ENCODE measurements at regions not wholly inside any gene's neighbourhood (a gene's known extent, or its start where the extent isn't known, plus 50 kb on each side); places are given as distances from the start of the nearest gene placed in this dataset.

DNA sequence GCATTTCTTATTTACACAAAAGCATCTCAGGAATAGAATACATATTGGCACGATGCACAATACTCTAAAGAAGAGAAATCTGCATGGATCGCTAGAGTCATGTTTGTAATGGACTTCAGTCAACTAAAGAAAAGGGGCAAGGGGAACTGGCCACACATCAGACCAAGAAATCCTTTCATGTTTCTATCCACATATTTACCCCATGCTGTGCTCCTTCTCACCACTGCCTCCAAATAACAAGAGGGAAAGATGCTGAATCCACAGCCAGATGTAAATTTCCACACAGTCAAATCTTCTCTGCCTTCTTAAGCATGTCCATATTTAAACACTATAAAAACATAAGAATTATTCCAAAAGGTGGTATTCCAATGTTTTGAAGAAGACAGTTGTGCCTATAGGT is 67.6 kb downstream of the COX18 start:
- DNase-seq, result no peak

DNA sequence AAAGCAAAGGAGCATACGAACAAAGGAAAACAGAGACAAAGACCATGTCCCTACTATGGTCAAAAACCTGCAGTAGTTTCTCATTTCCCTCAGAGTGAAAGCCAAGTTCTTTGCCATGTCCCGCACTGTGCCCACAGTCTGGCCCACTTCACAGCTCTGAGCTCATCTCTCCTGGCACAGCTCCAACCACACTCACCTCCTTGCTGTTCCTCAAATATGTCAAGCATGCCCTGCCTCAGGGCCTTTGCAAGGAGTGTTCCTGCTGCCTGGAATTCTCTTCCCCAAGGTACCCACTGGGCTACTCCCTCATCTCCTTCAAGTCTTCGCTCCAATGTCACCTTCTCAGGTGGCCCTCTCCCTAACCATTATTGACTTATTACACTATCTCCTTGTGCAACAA is 72.1 kb downstream of the COX18 start:
- DNase-seq, result peak; percentile 46

DNA sequence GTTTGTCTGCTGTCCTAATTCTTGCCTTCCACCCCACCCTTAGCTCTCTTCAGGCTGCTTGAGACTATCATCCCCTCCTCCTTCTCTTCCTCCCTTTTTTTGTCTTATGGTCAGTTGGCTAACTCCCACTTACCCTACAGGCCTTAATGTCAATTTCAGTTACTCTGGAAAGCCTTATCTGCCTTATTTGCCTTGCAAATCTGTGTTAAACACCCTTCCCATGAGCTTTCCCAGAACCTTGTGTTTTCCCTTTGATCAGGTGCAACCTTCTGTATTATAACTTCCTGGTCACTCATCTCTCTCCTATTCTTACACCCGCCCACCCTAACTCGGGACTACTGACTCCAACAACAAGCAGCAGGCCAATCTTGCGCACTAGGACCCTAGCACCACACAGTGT is 74.8 kb downstream of the COX18 start:
- no peak for DNase-seq

DNA sequence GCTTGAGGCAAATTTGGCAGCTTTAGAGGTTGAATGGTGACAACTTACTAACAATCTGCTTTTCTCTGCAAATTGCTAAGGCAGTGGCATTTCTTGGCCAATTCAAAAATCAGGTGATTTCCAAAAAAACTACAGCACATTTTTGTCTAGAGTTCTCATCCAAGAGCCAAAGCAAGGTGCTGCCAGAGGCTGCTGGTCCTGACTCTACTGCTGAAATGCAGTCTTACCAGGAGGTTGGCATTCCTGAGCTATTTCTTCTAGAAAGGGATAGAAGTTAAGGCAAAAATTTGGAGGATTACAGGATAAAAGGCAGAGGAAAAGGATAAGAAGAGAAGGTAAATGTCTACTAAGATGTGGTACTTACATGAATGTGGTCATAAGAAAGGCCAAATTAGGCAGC is 75.6 kb downstream of the COX18 start:
- no peak for DNase-seq

DNA sequence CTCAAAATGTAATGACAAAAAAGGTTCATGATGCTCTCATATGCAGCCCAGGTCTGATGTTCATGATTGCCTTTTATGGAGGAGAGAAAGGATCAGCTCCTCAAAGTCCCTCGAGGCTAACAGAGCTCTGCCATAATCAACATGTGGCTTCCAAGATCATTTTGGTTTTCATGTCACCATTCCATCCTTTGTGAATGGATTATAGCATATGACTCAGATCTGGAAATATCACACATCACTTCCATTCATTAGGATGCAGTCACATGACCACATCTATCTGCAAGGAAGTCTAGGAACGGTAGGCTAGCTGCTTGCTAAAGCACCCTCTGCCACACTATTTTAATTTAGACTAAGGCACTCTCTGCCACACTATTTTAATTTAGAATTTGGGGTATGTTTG is 77.6 kb downstream of the COX18 start:
- peak; percentile 24 for DNase-seq

DNA sequence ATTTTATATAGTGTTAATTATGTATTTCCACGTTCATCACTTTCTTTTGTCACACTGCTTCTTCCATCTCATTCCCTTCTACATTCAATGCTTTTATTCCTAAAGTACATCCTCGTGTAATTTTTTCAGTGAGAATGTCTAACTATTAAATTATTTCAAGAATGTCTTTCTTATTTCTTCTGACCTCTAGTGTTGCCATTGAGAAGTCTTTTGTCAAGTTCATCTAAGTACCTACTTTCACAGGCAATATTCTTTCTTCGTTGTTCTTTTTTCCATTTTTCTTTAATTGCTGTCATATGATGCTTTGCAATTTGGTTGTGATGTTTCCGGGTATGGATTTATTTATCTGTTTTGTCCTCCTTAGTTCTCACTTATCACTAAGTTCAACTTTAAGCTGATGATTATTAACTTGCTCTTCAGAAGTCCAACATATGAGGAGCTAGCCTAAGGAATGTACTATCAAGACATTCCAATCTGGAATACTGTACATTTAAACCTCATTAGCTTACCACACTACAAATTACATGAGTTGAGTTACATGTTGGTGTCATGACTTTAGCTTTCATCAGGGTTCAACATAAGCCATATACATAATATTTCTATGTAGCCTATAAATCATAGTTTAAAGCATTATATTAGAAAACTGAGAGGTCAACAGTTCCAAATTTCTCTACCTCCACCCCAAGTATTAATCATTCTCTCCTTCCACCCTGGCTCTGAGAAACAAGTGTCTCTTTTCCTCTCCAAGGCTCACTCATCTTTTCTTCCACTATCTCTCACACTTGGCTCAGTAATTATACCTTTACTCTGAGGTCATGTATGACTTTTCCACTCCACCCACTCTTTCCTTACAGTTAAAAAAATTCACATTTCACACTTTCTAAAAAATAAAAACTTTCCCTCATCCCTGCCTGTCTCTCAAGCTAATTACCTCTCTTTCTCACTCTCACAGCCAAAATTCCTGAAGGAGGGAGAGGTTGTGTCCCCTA is 81.5 kb downstream of the COX18 start:
- DNase-seq, result peak; percentile 11

DNA sequence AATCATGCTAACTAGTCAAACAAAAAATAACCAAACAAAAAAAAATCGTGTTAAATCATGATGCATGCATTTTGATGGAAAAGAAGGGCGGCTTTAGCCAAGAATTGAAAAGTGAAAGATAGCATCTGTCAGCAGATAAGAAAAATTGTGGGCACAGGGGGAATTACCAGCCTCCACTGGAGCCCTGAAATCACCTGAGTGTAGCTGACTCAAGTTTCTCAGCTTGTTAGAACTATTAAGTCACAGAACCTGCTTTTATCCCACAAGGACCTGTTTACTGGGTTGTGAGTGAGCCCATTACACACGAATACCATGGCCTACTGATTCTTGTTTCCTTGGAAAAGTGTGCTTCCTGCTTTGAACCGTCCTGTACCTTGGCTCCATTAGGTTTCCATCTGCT is 85.2 kb downstream of the COX18 start:
- no peak for DNase-seq

DNA sequence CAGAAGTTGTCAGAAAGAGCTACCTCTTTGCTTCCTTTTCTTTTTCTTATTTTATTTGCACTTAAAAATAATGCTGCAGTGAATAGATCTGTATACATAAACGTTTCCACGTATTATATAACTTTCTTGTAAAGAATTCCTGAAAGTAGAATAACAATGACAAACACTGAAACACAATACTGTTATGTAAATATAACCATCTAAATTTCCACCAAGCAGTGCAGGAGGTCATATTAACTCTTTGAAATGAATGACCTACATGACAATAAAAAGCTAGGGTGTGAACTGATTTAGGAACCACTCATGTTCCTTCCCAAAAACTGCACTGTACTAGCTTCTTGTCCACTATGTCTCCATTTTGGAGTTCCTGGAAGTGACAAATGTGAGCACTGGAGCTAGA is 85.8 kb downstream of the COX18 start:
- DNase-seq, result no peak

DNA sequence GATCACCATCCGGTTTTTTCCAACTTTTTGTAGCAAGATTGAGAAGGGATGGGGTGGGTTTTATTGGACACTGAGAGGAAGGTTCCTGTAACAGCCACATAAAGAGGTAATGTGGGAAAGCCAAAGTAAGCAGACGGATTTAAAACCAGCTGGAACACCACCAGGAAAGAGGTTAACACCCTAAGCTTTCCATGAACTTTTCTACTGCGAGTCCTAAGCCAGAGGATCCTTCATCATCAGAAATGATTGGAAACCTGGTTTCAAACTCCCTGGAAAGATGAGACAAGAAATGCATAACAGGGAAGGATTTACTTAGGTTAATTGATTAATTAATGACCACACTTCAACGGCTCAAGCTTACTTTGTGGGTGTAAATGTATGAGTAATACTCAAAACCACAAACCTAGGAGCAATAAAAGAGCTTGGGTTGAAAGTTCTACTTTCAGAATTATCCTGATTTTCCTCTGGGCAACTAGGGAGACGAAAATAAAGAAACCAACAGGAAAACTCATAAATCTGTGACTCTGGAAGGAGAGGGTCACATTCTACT is 91.5 kb downstream of the COX18 start:
- DNase-seq, result no peak

DNA sequence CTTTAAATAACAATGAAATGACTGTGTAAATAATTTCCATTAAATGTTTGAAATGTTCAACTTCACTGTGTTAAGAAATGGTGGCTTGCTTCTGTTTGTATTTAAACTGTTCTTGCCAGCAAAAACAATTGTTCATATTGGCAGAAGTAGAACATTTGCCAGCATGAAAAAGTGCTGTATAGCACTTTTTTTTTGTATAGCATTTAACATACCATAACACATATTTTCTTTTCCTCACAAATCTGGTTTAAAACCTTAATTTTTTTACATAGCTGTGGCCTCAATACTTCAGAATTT is 94.1 kb downstream of the COX18 start:
- DNase-seq, result peak; percentile 80

DNA sequence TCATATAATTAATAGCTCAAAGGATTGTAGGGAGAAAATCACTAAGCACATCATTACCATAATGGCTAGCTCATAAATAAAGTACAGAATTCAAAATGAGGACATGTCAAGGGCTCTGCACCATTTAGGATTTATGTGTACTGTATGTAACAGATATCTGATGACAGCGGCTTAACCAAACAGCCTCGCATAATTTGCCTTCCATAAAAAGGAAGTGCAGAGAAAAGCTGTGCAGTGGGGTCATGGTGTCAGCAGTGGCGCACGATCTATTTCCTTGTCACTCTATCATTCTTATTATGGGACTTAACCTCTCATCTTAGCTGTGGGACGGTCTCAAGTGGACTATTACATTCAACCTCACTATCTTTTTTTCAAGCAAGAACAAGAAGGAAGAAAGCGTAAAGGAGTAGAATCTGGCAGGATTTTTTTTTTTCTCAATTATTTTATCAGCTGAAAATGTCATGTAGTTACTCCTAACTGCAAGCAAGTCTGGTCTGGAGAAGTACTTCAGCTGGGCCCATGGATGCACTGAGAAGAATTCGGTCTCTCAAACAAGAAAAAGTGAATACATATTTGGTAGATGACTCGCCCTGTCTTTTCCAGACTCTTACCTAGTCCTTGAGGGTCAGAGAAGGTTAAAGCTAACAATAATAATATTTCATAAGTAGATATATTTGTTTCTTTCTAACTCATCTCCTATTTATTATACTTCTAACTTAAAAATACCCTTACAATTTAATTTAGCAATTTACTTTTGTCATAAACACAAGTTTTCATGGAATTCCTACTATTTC is 94.6 kb downstream of the COX18 start:
- DNase-seq, result peak; percentile 73

DNA sequence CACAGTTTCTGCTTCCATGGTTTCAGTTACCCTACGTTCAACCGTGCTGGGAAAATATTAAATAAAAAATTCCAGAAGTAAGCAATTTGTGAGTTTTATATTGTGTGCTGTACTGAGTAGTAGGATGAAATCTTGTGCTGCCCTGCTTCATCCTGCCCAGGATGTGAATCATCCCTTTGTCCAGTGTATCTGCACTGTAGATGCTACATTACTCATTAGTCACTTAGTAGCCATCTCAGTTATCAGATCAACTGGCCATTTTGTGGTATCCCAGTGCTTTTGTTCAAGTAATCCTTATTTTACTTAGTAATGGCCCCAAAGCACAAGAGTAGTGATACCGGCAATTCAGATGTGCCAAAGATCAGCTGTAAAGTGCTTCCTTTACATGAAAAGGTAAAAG is 97.9 kb downstream of the COX18 start:
- peak; percentile 91 for DNase-seq

DNA sequence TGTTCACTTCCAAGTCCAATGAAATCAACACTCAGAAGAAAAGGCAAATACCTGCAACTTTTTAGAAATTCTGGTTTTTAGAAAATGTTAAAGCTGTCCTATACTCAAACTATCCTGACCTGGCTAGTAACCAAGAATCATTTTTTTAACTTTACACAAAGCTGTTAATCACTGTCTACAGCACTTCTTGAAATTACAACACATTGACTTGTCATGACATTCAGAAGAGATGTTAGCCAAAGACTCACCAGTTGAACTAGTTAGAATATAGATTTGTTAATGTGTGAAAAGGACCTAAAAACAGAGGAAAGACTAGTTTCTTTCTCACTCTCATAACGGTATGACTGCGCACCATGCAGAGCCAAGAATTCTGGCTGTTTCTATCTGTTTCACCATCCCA is 98.8 kb downstream of the COX18 start:
- no peak for DNase-seq

DNA sequence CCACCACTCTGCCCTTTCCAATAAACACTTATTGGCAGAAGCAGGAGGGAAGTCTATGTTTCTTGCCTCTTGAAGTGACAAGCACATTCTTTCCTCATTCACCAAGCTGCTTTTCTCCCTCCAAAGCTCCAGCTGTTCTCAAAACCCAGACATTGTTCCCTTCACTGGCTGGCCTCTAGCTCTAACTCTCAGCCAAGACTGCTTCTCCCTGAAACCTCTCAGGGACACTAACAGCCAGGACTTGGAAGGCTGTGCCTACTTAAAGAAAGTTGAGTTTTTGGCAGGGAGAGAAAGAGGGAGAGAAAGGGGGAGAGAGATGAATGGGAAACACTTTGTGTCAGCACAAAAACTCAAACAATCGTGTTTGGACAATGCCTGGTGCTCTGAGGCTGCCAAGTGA is 99.5 kb downstream of the COX18 start:
- no peak for DNase-seq

DNA sequence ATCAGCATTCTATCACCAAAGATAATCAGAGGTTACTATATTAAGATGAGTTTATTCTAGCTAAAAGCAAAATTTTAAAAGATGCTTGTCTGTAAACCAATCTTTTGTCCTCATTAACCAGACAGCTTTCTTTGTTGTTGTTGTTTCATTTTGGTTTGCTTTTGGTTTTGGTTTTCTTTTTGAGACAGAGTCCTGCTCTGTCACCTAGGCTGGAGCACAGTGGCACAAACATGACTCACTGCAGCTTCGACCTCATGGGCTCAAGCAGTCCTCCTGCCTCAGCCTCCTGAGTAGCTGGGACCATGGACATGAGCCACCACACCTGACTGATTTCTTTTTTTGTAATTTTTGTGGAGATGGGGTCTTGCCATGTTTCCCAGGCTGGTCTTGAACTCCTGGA is 102.9 kb downstream of the COX18 start:
- no peak for DNase-seq

DNA sequence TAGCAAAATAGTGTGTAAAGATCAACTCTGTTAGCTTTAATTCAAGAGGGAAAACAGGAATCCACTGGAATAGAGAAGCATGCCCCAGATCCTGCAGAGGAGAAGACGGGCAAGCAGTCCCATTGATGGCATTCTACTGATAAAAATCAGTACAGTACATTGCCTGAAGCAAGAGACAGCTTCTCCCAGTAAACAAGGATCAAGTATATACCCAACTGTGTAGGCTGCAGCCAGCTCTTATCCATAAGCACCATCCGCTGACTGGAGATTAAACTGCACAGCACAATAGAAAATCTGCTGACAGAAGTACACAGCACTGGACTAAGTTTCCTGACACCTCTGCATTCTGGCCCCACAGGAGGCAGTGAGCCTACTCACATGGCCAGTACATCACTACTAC is 110.1 kb downstream of the COX18 start:
- no peak for DNase-seq

DNA sequence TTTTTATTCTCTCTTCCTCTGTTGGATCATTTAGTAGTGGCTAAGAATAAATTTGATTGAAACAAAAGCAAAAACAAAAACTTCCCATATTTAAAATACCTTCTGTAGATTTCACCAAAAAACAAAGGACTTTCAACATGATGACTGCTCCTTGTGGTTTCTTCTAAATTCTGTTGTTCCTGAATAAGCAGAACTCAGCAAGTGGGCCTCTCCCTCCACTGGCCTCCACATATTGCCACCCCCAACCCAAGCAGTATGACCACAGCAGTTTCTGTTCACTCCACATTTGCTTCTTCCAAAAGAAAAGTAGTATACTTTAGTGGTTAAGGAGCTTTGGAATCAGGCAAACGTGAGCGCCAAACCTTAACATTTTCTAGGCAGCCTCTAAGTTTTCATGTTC is 114.7 kb downstream of the COX18 start:
- DNase-seq, result no peak

DNA sequence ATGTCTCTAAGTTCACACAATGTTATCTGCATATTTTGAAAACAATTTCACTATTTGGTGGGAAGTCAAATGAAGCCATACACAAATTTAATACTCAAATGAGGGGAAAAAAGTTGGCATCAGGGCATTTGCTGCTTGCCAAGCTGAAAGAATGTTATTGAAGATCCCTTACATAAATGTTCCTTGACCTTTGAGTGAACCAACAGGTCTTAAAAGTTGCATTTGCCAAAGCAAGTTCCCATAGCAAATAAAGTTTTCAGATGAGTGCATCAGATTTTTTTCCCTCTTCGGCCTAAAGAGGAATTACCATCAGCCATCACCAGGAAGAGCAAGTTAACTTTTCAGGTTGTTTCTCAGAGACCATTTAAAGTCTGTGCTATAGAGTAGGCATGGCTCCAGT is 115.9 kb downstream of the COX18 start:
- no peak for DNase-seq

DNA sequence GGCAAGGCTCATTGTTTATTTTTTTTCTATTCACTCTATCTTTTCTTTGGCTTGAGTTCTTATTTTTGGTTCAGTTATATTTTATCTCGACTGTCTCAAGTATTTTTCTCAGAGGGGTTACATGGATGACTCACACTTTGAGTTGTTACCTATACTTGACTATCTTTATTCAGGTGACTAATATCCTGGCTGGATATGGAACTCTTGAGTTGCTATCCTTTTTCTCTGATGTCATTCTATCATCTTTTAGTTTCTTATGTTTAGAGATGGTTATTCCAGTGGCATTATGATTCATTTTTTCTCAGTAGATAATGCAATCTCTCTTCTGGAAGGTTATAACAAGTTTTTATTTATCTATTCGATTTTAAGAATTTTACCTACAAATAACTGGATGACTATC is 117.9 kb downstream of the COX18 start:
- peak; percentile 9 for DNase-seq

DNA sequence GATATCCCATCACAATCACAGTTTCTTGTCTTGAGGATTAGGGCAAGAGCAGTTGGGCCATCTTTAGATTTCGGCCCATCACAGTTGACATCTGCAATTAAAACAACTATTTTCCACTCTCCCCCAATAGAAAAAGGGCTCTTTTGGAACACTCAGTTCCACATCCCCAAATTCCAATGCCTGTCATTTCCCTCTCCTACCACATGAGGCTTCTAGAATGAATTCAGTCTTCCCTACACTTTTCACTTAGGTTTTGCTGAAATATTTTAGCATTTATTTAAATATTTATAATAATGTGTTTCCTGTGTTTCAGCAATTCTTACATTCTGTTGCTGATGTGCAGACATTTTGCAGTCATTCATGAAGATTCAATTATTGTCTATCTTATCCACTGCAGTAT is 118.4 kb downstream of the COX18 start:
- no peak for DNase-seq

DNA sequence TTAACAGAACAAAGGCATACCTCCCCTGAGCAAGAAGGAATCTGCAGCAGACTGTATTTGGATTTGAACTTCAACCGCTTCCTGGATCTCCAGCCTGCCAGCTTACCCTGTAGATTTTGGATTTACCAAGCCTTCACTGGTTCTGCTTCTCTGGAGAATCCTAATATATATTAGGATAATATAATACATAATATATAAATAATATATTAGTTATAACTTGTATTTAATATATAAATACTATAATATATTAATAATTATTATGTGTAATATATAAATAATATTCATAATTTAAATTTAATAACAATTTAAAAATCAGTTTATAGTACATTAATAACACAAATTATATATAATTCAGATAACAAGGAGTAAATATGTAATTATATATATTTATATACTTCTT is 121.4 kb downstream of the COX18 start:
- DNase-seq, result no peak

DNA sequence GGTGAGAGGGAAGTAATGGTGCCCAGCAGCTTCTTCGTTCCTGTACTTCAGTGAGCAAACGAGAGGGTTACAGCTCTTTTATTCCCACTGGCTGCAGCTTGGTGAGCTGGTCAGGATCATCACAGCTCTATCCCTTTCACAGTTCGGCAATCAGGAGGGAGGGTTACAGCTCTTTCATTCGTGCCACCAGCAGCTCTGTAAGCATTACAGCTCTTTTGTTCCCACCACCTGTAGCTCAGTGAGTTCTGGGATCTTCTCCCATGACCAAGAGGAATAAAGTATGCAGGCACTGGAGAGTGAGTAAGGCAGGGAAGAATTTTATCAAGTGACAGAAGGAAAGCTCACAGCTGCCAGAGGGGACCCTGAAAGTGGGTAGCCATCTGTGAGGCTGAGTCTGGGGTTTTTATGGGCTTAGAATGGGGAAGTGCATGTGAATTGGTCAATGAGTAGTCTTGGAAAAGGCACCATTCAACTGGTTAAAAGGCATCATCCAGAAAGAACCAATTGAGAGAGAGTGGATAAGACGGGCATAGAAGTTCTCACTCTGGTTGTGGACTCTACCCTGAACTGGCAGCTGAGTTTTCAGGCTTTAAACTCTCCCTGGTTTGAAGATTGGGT is 123.7 kb downstream of the COX18 start:
- DNase-seq, result no peak

DNA sequence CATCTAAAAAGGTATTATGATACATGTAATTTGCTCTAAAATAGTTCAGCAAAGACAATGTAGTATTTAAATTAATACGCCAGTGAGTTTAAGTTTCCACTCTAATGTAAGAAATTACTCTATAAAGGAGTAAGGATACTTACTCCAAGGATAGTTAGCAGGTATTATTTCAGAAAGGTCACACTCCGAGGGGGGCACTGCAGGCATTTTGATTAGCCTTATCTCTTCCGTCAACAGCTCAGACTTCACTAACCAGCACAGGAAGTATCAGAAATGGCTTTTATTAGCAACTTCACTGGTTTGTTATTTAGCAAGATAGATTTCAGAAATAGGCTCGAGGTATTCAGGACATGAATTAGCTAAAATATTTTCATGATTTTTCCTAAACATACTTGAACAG is 127.0 kb downstream of the COX18 start:
- DNase-seq, result no peak
